ENCODE measurements at regions not wholly inside any gene's neighbourhood (a gene's known extent, or its start where the extent isn't known, plus 50 kb on each side); places are given as distances from the start of the nearest gene placed in this dataset.

DNA sequence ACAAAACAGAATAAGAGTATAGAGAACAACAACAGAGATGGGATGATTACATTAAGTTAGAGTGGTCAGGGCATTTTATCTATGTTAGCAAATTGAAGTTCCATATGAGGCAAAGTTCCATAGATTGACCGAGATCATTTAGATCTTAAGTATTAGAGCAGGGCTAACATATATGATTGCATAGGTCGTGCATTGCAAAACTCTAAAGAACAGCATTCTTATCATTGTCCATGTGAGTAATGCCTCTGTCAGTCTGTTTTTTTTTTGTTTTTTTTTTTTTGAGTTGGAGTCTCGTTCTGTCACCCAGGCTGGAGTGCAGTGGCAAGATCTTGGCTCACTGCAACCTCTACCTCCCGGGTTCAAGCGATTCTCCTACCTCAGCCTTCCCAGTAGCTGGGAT lies 341.7 kb upstream of the KCNH8 start:
- no peak overlapping the region for H3K4me3 ChIP-seq (ENCODE audit: low read depth, low read length)
- Mint-ChIP-seq H3K9me3 (ENCODE audit: unreplicated experiment) (no peaks in the 10 kb centered on the region), H3K27me3 (ENCODE audit: insufficient read depth, unreplicated experiment) (no peaks in the 10 kb centered on the region), H3K27ac (ENCODE audit: unreplicated experiment) (no peak overlapping the region), H3K4me3 (ENCODE audit: unreplicated experiment) (no peak overlapping the region), H3K36me3 (ENCODE audit: insufficient read depth, unreplicated experiment) (no peaks in the 10 kb centered on the region), H3K4me1 (ENCODE audit: low read depth, unreplicated experiment) (peaks cover 4% of the 10 kb centered on the region)
- H3K27me3 ChIP-seq (replicated peaks; ENCODE audit: control insufficient read depth, insufficient read depth, low read length) = no peaks in the 10 kb centered on the region
- no peaks in the 10 kb centered on the region for H3K4me1 ChIP-seq
- CTCF ChIA-PET = no interaction called here
- intact Hi-C loops (cut with micrococcal nuclease; ENCODE audit: unreplicated experiment) = no loop called here
- no TSS peak for BruUV-seq (replicated peaks)
- no peaks in the 10 kb centered on the region for H3K36me3 ChIP-seq (ENCODE audit: control insufficient read depth, insufficient read depth, low read length)
- no peaks in the 10 kb centered on the region for H3K9me3 ChIP-seq
- DNase-seq = no peak
- TF ChIP-seq, protein P1, sequence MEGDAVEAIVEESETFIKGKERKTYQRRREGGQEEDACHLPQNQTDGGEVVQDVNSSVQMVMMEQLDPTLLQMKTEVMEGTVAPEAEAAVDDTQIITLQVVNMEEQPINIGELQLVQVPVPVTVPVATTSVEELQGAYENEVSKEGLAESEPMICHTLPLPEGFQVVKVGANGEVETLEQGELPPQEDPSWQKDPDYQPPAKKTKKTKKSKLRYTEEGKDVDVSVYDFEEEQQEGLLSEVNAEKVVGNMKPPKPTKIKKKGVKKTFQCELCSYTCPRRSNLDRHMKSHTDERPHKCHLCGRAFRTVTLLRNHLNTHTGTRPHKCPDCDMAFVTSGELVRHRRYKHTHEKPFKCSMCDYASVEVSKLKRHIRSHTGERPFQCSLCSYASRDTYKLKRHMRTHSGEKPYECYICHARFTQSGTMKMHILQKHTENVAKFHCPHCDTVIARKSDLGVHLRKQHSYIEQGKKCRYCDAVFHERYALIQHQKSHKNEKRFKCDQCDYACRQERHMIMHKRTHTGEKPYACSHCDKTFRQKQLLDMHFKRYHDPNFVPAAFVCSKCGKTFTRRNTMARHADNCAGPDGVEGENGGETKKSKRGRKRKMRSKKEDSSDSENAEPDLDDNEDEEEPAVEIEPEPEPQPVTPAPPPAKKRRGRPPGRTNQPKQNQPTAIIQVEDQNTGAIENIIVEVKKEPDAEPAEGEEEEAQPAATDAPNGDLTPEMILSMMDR (IDR thresholded peaks at IDR 0.05; ENCODE audit: insufficient read depth in 1 of 2, low read depth in 1 of 2, low read length in 1 of 2, severe bottlenecking in 1 of 2, unreplicated experiment in 1 of 2) = no peak
- POLR2A ChIA-PET = no interaction called here

DNA sequence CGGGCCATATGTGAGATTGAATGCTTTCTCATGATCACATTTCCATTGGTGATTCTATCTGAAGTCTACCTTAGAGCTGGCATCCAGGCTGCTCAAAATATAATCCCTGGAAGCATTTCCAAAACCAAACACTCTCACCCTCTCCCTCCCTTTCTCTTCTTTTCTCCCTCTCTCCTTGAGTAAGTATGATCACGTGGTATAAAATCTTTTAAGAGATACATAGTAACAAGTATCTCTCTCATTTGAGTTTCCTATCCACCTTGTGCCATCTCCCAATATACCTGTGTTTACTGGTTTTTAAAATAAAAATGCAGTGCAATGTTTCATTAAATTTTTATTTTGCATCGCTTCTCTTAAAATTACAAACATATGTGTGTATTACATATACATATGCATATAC lies 350.9 kb upstream of the KCNH8 start:
- no peaks in the 10 kb centered on the region for H3K9me3 Mint-ChIP-seq (ENCODE audit: unreplicated experiment)

DNA sequence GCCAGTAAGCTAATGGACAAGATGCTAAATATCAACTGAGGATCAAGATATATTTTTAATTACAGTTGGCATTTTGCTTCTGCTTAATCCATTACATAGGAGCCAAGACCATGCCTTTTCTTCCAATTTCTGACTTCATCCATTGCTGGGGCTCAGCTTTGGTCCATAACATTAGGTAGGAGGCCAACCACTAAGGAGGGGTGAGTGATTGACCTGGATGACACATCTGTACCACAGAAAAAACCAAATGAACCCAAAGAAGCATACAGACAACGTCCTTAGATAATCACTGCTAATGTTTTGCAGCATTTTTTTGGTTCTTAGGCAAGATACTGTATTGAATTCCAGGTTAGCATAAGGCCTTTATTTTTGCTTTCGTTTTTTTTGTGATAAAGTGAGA lies 353.2 kb upstream of the KCNH8 start:
- no peaks in the 10 kb centered on the region for H3K9me3 Mint-ChIP-seq (ENCODE audit: unreplicated experiment)
- TF ChIP-seq, protein P1 (IDR thresholded peaks at IDR 0.05; ENCODE audit: insufficient read depth in 1 of 2, low read depth in 1 of 2, low read length in 1 of 2, severe bottlenecking in 1 of 2, unreplicated experiment in 1 of 2) = no peak
- H3K4me3 ChIP-seq (ENCODE audit: low read depth, low read length) = no peak overlapping the region
- no peaks in the 10 kb centered on the region for H3K9me3 ChIP-seq
- CTCF ChIA-PET = no interaction called here
- no peaks in the 10 kb centered on the region for H3K36me3 Mint-ChIP-seq (ENCODE audit: insufficient read depth, unreplicated experiment)
- no peaks in the 10 kb centered on the region for H3K27me3 Mint-ChIP-seq (ENCODE audit: insufficient read depth, unreplicated experiment)
- no peaks in the 10 kb centered on the region for H3K27me3 ChIP-seq (replicated peaks; ENCODE audit: control insufficient read depth, insufficient read depth, low read length)
- H3K36me3 ChIP-seq (ENCODE audit: control insufficient read depth, insufficient read depth, low read length) = no peaks in the 10 kb centered on the region; the same call in 1 of the 2 replicates
- H3K4me1 ChIP-seq = no peaks in the 10 kb centered on the region
- H3K4me1 Mint-ChIP-seq (ENCODE audit: low read depth, unreplicated experiment) = no peaks in the 10 kb centered on the region
- no peak overlapping the region for H3K4me3 Mint-ChIP-seq (ENCODE audit: unreplicated experiment)
- no peak for DNase-seq
- POLR2A ChIA-PET = no interaction called here
- intact Hi-C loops (cut with micrococcal nuclease; ENCODE audit: unreplicated experiment) = no loop called here
- no TSS peak for BruUV-seq (replicated peaks)
- H3K27ac Mint-ChIP-seq (ENCODE audit: unreplicated experiment) = no peak overlapping the region

More for the DNA sequence above, 350.9 kb upstream of the KCNH8 start:
- POLR2A ChIA-PET = no interaction called here
- H3K36me3 ChIP-seq (ENCODE audit: control insufficient read depth, insufficient read depth, low read length) = no peaks in the 10 kb centered on the region; the same call in 1 of the 2 replicates
- H3K4me3 Mint-ChIP-seq (ENCODE audit: unreplicated experiment) = no peak overlapping the region
- no peak overlapping the region for H3K27ac Mint-ChIP-seq (ENCODE audit: unreplicated experiment)
- no peak overlapping the region for H3K4me3 ChIP-seq (ENCODE audit: low read depth, low read length)
- BruUV-seq (replicated peaks) = no TSS peak
- H3K27me3 Mint-ChIP-seq (ENCODE audit: insufficient read depth, unreplicated experiment) = no peaks in the 10 kb centered on the region
- DNase-seq = no peak
- no peaks in the 10 kb centered on the region for H3K9me3 ChIP-seq
- no peaks in the 10 kb centered on the region for H3K4me1 Mint-ChIP-seq (ENCODE audit: low read depth, unreplicated experiment)
- no peaks in the 10 kb centered on the region for H3K27me3 ChIP-seq (replicated peaks; ENCODE audit: control insufficient read depth, insufficient read depth, low read length)
- TF ChIP-seq, protein P1 (IDR thresholded peaks at IDR 0.05; ENCODE audit: insufficient read depth in 1 of 2, low read depth in 1 of 2, low read length in 1 of 2, severe bottlenecking in 1 of 2, unreplicated experiment in 1 of 2) = no peak
- H3K4me1 ChIP-seq = no peaks in the 10 kb centered on the region
- intact Hi-C loops (cut with micrococcal nuclease; ENCODE audit: unreplicated experiment) = no loop called here
- no peaks in the 10 kb centered on the region for H3K36me3 Mint-ChIP-seq (ENCODE audit: insufficient read depth, unreplicated experiment)
- CTCF ChIA-PET = no interaction called here

Measured in Caco-2 (cell line).